Prostate gland (tissue), 2 donors: ENCODE measurements at regions not wholly inside any gene's neighbourhood (a gene's known extent, or its start where the extent isn't known, plus 50 kb on each side); places are given as distances from the start of the nearest gene placed in this dataset.

Experiments
- CTCF ChIP-seq, 4 experiments: fragments of 200-600 bp in 2 of 4; fragments of 450-650 bp in 2 of 4; sonication (generic) in 2 of 4; IDR thresholded peaks; 1 replicate in 3 of 4; 2 replicates in 1 of 4; pipeline ENCODE4 v1.5.1; 2016 to 2019; ENCODE audit warnings: antibody characterized with exemption in 4 of 4, mild to moderate bottlenecking in 2 of 4, moderate library complexity in 2 of 4
- POLR2A ChIP-seq: fragments of 450-650 bp; IDR thresholded peaks from one replicate; pipeline ENCODE4 v1.6.1; 2016; ENCODE audit warnings: antibody characterized with exemption, mild to moderate bottlenecking
- POLR2AphosphoS5 ChIP-seq: sonication (generic); formaldehyde crosslinking; IDR thresholded peaks from one replicate; pipeline ENCODE4 v1.6.1; 2017; ENCODE audit warnings: antibody characterized with exemption

GRCh38 chr14:46074061-46074460 lies 577.5 kb downstream of the RPL10L start:
- TF ChIP-seq CTCF (IDR thresholded peaks at IDR 0.05) (no peak), POLR2A (no peak), POLR2AphosphoS5 (no peak)
